HG03060 (cell line): ENCODE measurements at regions not wholly inside any gene's neighbourhood (a gene's known extent, or its start where the extent isn't known, plus 50 kb on each side); places are given as distances from the start of the nearest gene placed in this dataset.

Source experiments
- ATAC-seq: cut with Tn5 transposase; IDR thresholded peaks from one replicate; pipeline ENCODE4 v1.9.1; 2021; ENCODE audit warnings: low read depth, moderate number of reproducible peaks; ENCODE audit not compliant: unreplicated experiment

DNA sequence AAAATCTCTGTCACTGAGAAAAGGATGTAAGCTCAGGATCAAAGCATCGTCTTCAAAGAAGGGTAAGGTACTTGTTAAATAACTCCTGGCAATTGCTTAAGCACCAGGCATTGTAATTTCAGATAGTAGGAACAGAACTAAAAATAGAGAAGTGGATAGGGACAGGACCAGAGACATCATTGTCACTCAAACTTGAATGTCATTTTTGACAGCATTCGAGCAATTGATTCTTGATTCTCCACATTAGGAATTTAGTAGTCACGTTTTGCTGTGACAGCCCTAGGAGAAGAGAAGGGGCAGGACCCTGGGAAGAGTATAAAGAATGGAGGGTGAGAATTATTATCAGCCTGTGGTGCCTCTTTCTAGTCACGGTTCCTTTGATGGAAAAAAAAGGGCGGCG, 50.1 kb upstream of the BACH2 start:
- ATAC-seq = no peak
